ENCODE measurements at regions not wholly inside any gene's neighbourhood (a gene's known extent, or its start where the extent isn't known, plus 50 kb on each side); places are given as distances from the start of the nearest gene placed in this dataset.

- no peak overlapping the region for H3K4me3 ChIP-seq (ENCODE audit: low read depth in 1 of 2, low read length in 2 of 2)
- no peak overlapping the region for H3K4me2 ChIP-seq (ENCODE audit: insufficient read depth, low read length)
- no peaks in the 10 kb centered on the region for H3K79me2 ChIP-seq (ENCODE audit: insufficient read depth, low read length)
- TF ChIP-seq, protein P1, sequence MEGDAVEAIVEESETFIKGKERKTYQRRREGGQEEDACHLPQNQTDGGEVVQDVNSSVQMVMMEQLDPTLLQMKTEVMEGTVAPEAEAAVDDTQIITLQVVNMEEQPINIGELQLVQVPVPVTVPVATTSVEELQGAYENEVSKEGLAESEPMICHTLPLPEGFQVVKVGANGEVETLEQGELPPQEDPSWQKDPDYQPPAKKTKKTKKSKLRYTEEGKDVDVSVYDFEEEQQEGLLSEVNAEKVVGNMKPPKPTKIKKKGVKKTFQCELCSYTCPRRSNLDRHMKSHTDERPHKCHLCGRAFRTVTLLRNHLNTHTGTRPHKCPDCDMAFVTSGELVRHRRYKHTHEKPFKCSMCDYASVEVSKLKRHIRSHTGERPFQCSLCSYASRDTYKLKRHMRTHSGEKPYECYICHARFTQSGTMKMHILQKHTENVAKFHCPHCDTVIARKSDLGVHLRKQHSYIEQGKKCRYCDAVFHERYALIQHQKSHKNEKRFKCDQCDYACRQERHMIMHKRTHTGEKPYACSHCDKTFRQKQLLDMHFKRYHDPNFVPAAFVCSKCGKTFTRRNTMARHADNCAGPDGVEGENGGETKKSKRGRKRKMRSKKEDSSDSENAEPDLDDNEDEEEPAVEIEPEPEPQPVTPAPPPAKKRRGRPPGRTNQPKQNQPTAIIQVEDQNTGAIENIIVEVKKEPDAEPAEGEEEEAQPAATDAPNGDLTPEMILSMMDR (IDR thresholded peaks at IDR 0.05; ENCODE audit: borderline replicate concordance, extremely low read depth, low read length, poor library complexity, severe bottlenecking): no peak
- no peak for TF ChIP-seq EZH2 (IDR thresholded peaks at IDR 0.05; ENCODE audit: borderline replicate concordance, low read depth, low read length, severe bottlenecking)
- H3K4me1 ChIP-seq (ENCODE audit: insufficient read depth, low read length): no peaks in the 10 kb centered on the region
- H3K36me3 ChIP-seq (ENCODE audit: insufficient read depth, low read length): no peaks in the 10 kb centered on the region
- no peaks in the 10 kb centered on the region for H3K27me3 ChIP-seq (ENCODE audit: insufficient read depth, low read length, poor library complexity)
- no peak for ATAC-seq (ENCODE audit: insufficient read depth, low read depth)
- no peaks in the 10 kb centered on the region for H3K9me3 ChIP-seq (ENCODE audit: insufficient read depth, low read length, severe bottlenecking)
- H3K9ac ChIP-seq (ENCODE audit: low read depth, low read length): no peak overlapping the region
- no peak for DNase-seq
- no peak overlapping the region for H3K27ac ChIP-seq (ENCODE audit: low read length)
- H2AFZ ChIP-seq (ENCODE audit: low read depth, low read length): no peak overlapping the region
- no peaks in the 10 kb centered on the region for H4K20me1 ChIP-seq (ENCODE audit: insufficient read depth, low read length)
Measured at GRCh38 chr18:78794071-78794430, 185.6 kb upstream of the SALL3 start.

DNA sequence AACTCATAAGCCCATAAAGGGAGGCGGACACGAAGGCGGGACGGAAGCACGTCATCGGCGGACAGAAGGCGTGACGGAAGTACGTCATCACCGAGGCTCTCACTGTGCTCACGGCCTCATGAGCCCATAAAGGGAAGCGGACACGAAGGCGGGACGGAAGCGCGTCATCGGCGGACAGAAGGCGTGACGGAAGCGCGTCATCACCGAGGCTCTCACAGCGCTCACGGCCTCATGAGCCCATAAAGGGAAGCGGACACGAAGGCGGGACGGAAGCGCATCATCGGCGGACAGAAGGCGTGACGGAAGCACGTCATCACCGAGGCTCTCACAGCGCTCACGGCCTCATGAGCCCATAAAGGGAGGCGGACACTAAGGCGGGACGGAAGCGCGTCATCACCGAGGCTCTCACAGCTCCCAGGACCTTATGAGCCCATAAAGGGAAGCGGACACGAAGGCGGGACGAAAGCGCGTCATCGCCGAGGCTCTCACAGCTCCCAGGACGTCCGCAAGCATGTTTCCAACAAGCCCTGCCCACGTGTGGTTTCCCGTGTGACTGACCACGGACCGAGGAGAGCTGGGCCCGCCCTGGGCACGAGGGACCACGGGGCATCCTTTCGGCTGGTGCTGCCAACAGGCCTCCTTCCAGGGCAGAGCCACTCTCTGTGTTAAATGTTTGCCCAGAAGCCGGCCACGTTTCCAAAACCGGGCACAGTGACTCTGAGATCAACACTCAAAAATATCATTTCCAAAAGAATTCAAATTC lies 182.7 kb upstream of the SALL3 start:
- H3K9ac ChIP-seq (ENCODE audit: low read depth, low read length): no peak overlapping the region
- ATAC-seq (ENCODE audit: insufficient read depth, low read depth) (no peak), DNase-seq (no peak)
- H3K27me3 ChIP-seq (ENCODE audit: insufficient read depth, low read length, poor library complexity): peaks cover 5% of the 10 kb centered on the region
- no peak overlapping the region for H3K4me2 ChIP-seq (ENCODE audit: insufficient read depth, low read length)
- no peaks in the 10 kb centered on the region for H3K4me1 ChIP-seq (ENCODE audit: insufficient read depth, low read length)
- H4K20me1 ChIP-seq (ENCODE audit: insufficient read depth, low read length): no peaks in the 10 kb centered on the region
- no peaks in the 10 kb centered on the region for H3K36me3 ChIP-seq (ENCODE audit: insufficient read depth, low read length)
- no peak overlapping the region for H3K27ac ChIP-seq (ENCODE audit: low read length)
- H3K79me2 ChIP-seq (ENCODE audit: insufficient read depth, low read length): no peaks in the 10 kb centered on the region
- H3K9me3 ChIP-seq (ENCODE audit: insufficient read depth, low read length, severe bottlenecking): no peaks in the 10 kb centered on the region
- H3K4me3 ChIP-seq (ENCODE audit: low read depth in 1 of 2, low read length in 2 of 2): no peak overlapping the region
- no peak overlapping the region for H2AFZ ChIP-seq (ENCODE audit: low read depth, low read length)
- no peak for TF ChIP-seq EZH2 (IDR thresholded peaks at IDR 0.05; ENCODE audit: borderline replicate concordance, low read depth, low read length, severe bottlenecking)
- TF ChIP-seq, protein P1 (IDR thresholded peaks at IDR 0.05; ENCODE audit: borderline replicate concordance, extremely low read depth, low read length, poor library complexity, severe bottlenecking): no peak

DNA sequence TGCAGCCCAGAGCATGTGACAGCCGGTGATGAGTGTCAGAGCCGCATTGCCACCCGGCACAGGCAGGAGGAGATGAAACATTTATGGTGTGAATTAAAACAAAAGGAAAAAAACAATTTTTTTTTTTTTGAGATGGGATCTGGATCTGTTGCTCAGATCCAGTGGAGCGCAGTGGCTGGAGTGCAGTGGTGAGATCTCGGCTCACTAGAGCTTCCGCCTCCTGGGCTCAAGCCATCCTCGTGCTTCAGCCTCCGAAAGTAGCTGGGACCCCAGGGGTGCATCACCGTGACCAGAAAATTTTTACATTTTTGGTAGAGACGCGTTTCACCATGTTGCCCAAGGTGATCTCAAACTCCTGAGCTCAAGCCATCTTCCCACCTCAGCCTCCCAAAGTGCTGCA lies 182.1 kb upstream of the SALL3 start:
- no peaks in the 10 kb centered on the region for H3K36me3 ChIP-seq (ENCODE audit: insufficient read depth, low read length)
- H3K9me3 ChIP-seq (ENCODE audit: insufficient read depth, low read length, severe bottlenecking): no peaks in the 10 kb centered on the region
- H3K9ac ChIP-seq (ENCODE audit: low read depth, low read length): no peak overlapping the region
- no peak overlapping the region for H2AFZ ChIP-seq (ENCODE audit: low read depth, low read length)
- H3K27me3 ChIP-seq (ENCODE audit: insufficient read depth, low read length, poor library complexity): peaks cover 5% of the 10 kb centered on the region
- no peaks in the 10 kb centered on the region for H3K4me1 ChIP-seq (ENCODE audit: insufficient read depth, low read length)
- no peaks in the 10 kb centered on the region for H3K79me2 ChIP-seq (ENCODE audit: insufficient read depth, low read length)
- no peaks in the 10 kb centered on the region for H4K20me1 ChIP-seq (ENCODE audit: insufficient read depth, low read length)
- DNase-seq: no peak
- TF ChIP-seq, protein P1 (IDR thresholded peaks at IDR 0.05; ENCODE audit: borderline replicate concordance, extremely low read depth, low read length, poor library complexity, severe bottlenecking): no peak
- TF ChIP-seq EZH2 (IDR thresholded peaks at IDR 0.05; ENCODE audit: borderline replicate concordance, low read depth, low read length, severe bottlenecking): no peak
- H3K4me2 ChIP-seq (ENCODE audit: insufficient read depth, low read length): no peak overlapping the region
- ATAC-seq (ENCODE audit: insufficient read depth, low read depth): no peak
- H3K27ac ChIP-seq (ENCODE audit: low read length): no peak overlapping the region
- no peak overlapping the region for H3K4me3 ChIP-seq (ENCODE audit: low read depth in 1 of 2, low read length in 2 of 2)

All from DND-41 (cell line).